ENCODE measurements at regions not wholly inside any gene's neighbourhood (a gene's known extent, or its start where the extent isn't known, plus 50 kb on each side); places are given as distances from the start of the nearest gene placed in this dataset.
A peak's percentile ranks its signal among the peaks of the same experiment; 100 is the strongest.

- TF ChIP-seq NFIC (IDR thresholded peaks at IDR 0.05) (no peak), RAD21 (IDR thresholded peaks at IDR 0.05; ENCODE audit: low read depth) (no peak), CREB1 (IDR thresholded peaks at IDR 0.05; ENCODE audit: low read depth) (no peak), CEBPB (IDR thresholded peaks at IDR 0.05) (no peak), EP300 (IDR thresholded peaks at IDR 0.05; ENCODE audit: borderline replicate concordance) (no peak), MAX (IDR thresholded peaks at IDR 0.05) (no peak), ZBTB7A (IDR thresholded peaks at IDR 0.05; ENCODE audit: low read depth) (no peak), YY1 (IDR thresholded peaks at IDR 0.05; ENCODE audit: low read depth) (no peak), TCF12 (IDR thresholded peaks at IDR 0.05; ENCODE audit: low read depth) (no peak), FOXM1 (IDR thresholded peaks at IDR 0.05; ENCODE audit: borderline replicate concordance, low read depth) (no peak), REST (IDR thresholded peaks at IDR 0.05; ENCODE audit: low read depth) (no peak), TEAD4 (IDR thresholded peaks at IDR 0.05) (no peak), USF1 (IDR thresholded peaks at IDR 0.05) (no peak), EGR1 (IDR thresholded peaks at IDR 0.05) (no peak), TAF1 (IDR thresholded peaks at IDR 0.05; ENCODE audit: low read depth) (no peak)
Observed at GRCh38 chr6:150299873-150300485, 68.8 kb upstream of the IYD start.

GRCh38 chr6:150301846-150302519 lies 66.8 kb upstream of the IYD start:
- TF ChIP-seq RAD21 (IDR thresholded peaks at IDR 0.05; ENCODE audit: low read depth): no peak
- TF ChIP-seq YY1 (IDR thresholded peaks at IDR 0.05; ENCODE audit: low read depth): no peak
- TF ChIP-seq EP300 (IDR thresholded peaks at IDR 0.05; ENCODE audit: borderline replicate concordance): 0 out of 2 replicates have a peak, but pooled peaks have one; percentile 13

DNA sequence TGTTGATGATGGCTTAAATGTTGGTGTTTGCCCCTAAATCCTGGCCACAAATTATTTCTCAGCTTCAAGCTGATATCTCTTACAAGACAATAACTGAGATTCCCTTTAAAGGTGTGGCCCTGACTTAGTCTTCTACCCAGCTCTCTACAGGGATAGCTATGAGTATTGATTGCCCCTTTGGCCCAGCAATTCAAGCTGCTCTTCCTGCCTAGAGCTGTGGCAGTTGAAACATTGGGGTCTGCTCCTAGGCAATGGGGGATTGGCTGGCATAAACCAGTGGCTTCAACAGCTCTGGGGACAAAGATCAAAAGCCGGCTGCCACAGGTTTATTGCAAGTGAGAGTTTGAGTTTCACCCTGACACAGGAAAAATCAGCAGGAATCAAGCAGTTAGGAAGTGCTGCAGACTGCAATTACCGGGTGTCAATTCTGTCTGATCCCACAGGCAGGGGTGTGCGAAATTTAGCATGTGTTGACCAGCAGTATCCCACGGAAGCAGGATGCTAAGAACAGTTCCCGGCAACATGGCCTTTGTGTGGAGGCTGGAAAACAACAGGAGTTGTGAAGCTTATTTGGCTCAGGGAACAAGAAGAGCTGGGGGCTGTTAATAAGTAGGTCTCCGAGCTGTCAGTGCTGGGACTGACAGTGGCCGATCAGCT lies 66.2 kb upstream of the IYD start:
- TF ChIP-seq CREB1 (IDR thresholded peaks at IDR 0.05; ENCODE audit: low read depth) (no peak), USF1 (IDR thresholded peaks at IDR 0.05) (no peak), TCF12 (IDR thresholded peaks at IDR 0.05; ENCODE audit: low read depth) (peak; percentile 48; the same call in 1 of the 2 replicates)

- no peak for TF ChIP-seq YY1 (IDR thresholded peaks at IDR 0.05; ENCODE audit: low read depth)
- TF ChIP-seq TEAD4 (IDR thresholded peaks at IDR 0.05): no peak
- TF ChIP-seq EGR1 (IDR thresholded peaks at IDR 0.05): no peak
- TF ChIP-seq USF1 (IDR thresholded peaks at IDR 0.05): no peak
- TF ChIP-seq CEBPB (IDR thresholded peaks at IDR 0.05): no peak
- TF ChIP-seq CREB1 (IDR thresholded peaks at IDR 0.05; ENCODE audit: low read depth): no peak
- no peak for TF ChIP-seq RAD21 (IDR thresholded peaks at IDR 0.05; ENCODE audit: low read depth)
- TF ChIP-seq TCF12 (IDR thresholded peaks at IDR 0.05; ENCODE audit: low read depth): no peak
- TF ChIP-seq ZBTB7A (IDR thresholded peaks at IDR 0.05; ENCODE audit: low read depth): no peak
- no peak for TF ChIP-seq FOXM1 (IDR thresholded peaks at IDR 0.05; ENCODE audit: borderline replicate concordance, low read depth)
Observed at GRCh38 chr6:150303256-150303655, 65.6 kb upstream of the IYD start.

- no peak for TF ChIP-seq ZBTB7A (IDR thresholded peaks at IDR 0.05; ENCODE audit: low read depth)
- no peak for TF ChIP-seq NFIC (IDR thresholded peaks at IDR 0.05)
- no peak for TF ChIP-seq FOXM1 (IDR thresholded peaks at IDR 0.05; ENCODE audit: borderline replicate concordance, low read depth)
- no peak for TF ChIP-seq TAF1 (IDR thresholded peaks at IDR 0.05; ENCODE audit: low read depth)
- no peak for TF ChIP-seq CEBPB (IDR thresholded peaks at IDR 0.05)
- no peak for TF ChIP-seq TEAD4 (IDR thresholded peaks at IDR 0.05)
- no peak for TF ChIP-seq REST (IDR thresholded peaks at IDR 0.05; ENCODE audit: low read depth)
- TF ChIP-seq RAD21 (IDR thresholded peaks at IDR 0.05; ENCODE audit: low read depth): no peak
- TF ChIP-seq MAX (IDR thresholded peaks at IDR 0.05): no peak
- no peak for TF ChIP-seq TCF12 (IDR thresholded peaks at IDR 0.05; ENCODE audit: low read depth)
- TF ChIP-seq EP300 (IDR thresholded peaks at IDR 0.05; ENCODE audit: borderline replicate concordance): no peak
- no peak for TF ChIP-seq EGR1 (IDR thresholded peaks at IDR 0.05)
- no peak for TF ChIP-seq YY1 (IDR thresholded peaks at IDR 0.05; ENCODE audit: low read depth)
- no peak for TF ChIP-seq CREB1 (IDR thresholded peaks at IDR 0.05; ENCODE audit: low read depth)
Observed at GRCh38 chr6:150304429-150304828, 64.4 kb upstream of the IYD start.

Measured in Ishikawa (cell line).